Stomach smooth muscle (tissue), 2 donors: ENCODE measurements at regions not wholly inside any gene's neighbourhood (a gene's known extent, or its start where the extent isn't known, plus 50 kb on each side); places are given as distances from the start of the nearest gene placed in this dataset.

Source experiments
- H3K27ac ChIP-seq: one replicate; pipeline ENCODE4 v1.7.0; 2013; ENCODE audit warnings: mild to moderate bottlenecking, low read length, inconsistent platforms
- H3K27me3 ChIP-seq, 2 donors: one replicate each; pipeline ENCODE4 v1.7.0; 2013; ENCODE audit warnings: low read length in 2 of 2; ENCODE audit not compliant: insufficient read depth in 2 of 2, control insufficient read depth in 1 of 2
- H3K36me3 ChIP-seq, 2 donors: one replicate each; pipeline ENCODE4 v1.7.0; 2013; ENCODE audit warnings: low read length in 2 of 2; ENCODE audit not compliant: control insufficient read depth in 2 of 2, insufficient read depth in 2 of 2
- H3K4me1 ChIP-seq: one replicate; pipeline ENCODE4 v1.7.0; 2013; ENCODE audit warnings: low read length; ENCODE audit not compliant: control insufficient read depth, insufficient read depth
- H3K4me3 ChIP-seq, 2 donors: one replicate each; pipeline ENCODE4 v1.7.0; 2013; ENCODE audit warnings: low read length in 2 of 2
- H3K9ac ChIP-seq, 2 donors: one replicate each; pipeline ENCODE4 v1.7.0; 2013; ENCODE audit warnings: low read length in 2 of 2, mild to moderate bottlenecking in 1 of 2
- H3K9me3 ChIP-seq, 2 donors: one replicate each; pipeline ENCODE4 v1.7.0; 2013; ENCODE audit warnings: low read length in 2 of 2; ENCODE audit not compliant: control insufficient read depth in 2 of 2
- donor health status: healthy.
- donor health status: Pancreatic carcinoma.

GRCh38 chr10:29962166-29962850 lies 97.1 kb downstream of the JCAD start:
- Histone ChIP-seq H3K4me3 (no peak overlapping the region), H3K9me3 (no peaks in the 10 kb centered on the region), H3K27me3 (no peaks in the 10 kb centered on the region), H3K4me1 (peaks cover 12% of the 10 kb centered on the region), H3K9ac (no peak overlapping the region), H3K36me3 (no peaks in the 10 kb centered on the region), H3K27ac (no peak overlapping the region)

- Histone ChIP-seq H3K36me3 (no peaks in the 10 kb centered on the region), H3K9me3 (no peaks in the 10 kb centered on the region), H3K4me1 (peaks cover 12% of the 10 kb centered on the region), H3K27ac (no peak overlapping the region), H3K4me3 (no peak overlapping the region), H3K27me3 (no peaks in the 10 kb centered on the region), H3K9ac (no peak overlapping the region)
Observed at GRCh38 chr10:29961351-29961750, 98.0 kb downstream of the JCAD start.

GRCh38 chr10:29960261-29960660 lies 99.1 kb downstream of the JCAD start:
- Histone ChIP-seq H3K4me1 (peaks cover 12% of the 10 kb centered on the region), H3K4me3 (no peak overlapping the region), H3K36me3 (no peaks in the 10 kb centered on the region)

GRCh38 chr10:29959586-29959985 lies 99.8 kb downstream of the JCAD start:
- H3K4me1 ChIP-seq = peaks cover 12% of the 10 kb centered on the region
- no peaks in the 10 kb centered on the region for H3K9me3 ChIP-seq
- no peak overlapping the region for H3K9ac ChIP-seq
- H3K27me3 ChIP-seq = no peaks in the 10 kb centered on the region
- no peaks in the 10 kb centered on the region for H3K36me3 ChIP-seq
- H3K27ac ChIP-seq = no peak overlapping the region
- no peak overlapping the region for H3K4me3 ChIP-seq

More at GRCh38 chr10:29960261-29960660, 99.1 kb downstream of the JCAD start:
- H3K9ac ChIP-seq = no peak overlapping the region
- H3K27me3 ChIP-seq = no peaks in the 10 kb centered on the region
- H3K27ac ChIP-seq = no peak overlapping the region
- H3K9me3 ChIP-seq = no peaks in the 10 kb centered on the region

- Histone ChIP-seq H3K4me1 (peaks cover 12% of the 10 kb centered on the region), H3K27ac (no peak overlapping the region), H3K36me3 (no peaks in the 10 kb centered on the region), H3K4me3 (no peak overlapping the region), H3K27me3 (no peaks in the 10 kb centered on the region), H3K9me3 (no peaks in the 10 kb centered on the region), H3K9ac (no peak overlapping the region)
Observed at GRCh38 chr10:29958440-29958839, 100.9 kb downstream of the JCAD start.

- Histone ChIP-seq H3K9ac (no peak overlapping the region), H3K9me3 (no peaks in the 10 kb centered on the region), H3K4me3 (no peak overlapping the region), H3K27ac (no peak overlapping the region), H3K36me3 (no peaks in the 10 kb centered on the region), H3K27me3 (no peaks in the 10 kb centered on the region), H3K4me1 (peaks cover 12% of the 10 kb centered on the region)
Observed at GRCh38 chr10:29957907-29958331, 101.5 kb downstream of the JCAD start.

GRCh38 chr10:29957236-29957635 lies 102.2 kb downstream of the JCAD start:
- Histone ChIP-seq H3K9me3 (no peaks in the 10 kb centered on the region), H3K4me1 (peaks cover 12% of the 10 kb centered on the region), H3K36me3 (no peaks in the 10 kb centered on the region), H3K4me3 (no peak overlapping the region), H3K27me3 (no peaks in the 10 kb centered on the region), H3K27ac (no peak overlapping the region), H3K9ac (no peak overlapping the region)

GRCh38 chr10:29956335-29956924 lies 103.0 kb downstream of the JCAD start:
- Histone ChIP-seq H3K27me3 (no peaks in the 10 kb centered on the region), H3K4me1 (peaks cover 12% of the 10 kb centered on the region), H3K9me3 (no peaks in the 10 kb centered on the region), H3K9ac (no peak overlapping the region), H3K4me3 (no peak overlapping the region), H3K27ac (no peak overlapping the region), H3K36me3 (no peaks in the 10 kb centered on the region)

- Histone ChIP-seq H3K27me3 (no peaks in the 10 kb centered on the region), H3K4me3 (no peak overlapping the region), H3K27ac (no peak overlapping the region), H3K9me3 (no peaks in the 10 kb centered on the region), H3K9ac (no peak overlapping the region), H3K36me3 (no peaks in the 10 kb centered on the region), H3K4me1 (peaks cover 14% of the 10 kb centered on the region)
Observed at GRCh38 chr10:29955329-29955935, 104.0 kb downstream of the JCAD start.

- no peak overlapping the region for H3K9ac ChIP-seq
- peaks cover 31% of the 10 kb centered on the region for H3K4me1 ChIP-seq
- H3K9me3 ChIP-seq = no peaks in the 10 kb centered on the region
- no peak overlapping the region for H3K27ac ChIP-seq
- H3K4me3 ChIP-seq = no peak overlapping the region
- no peaks in the 10 kb centered on the region for H3K36me3 ChIP-seq
- H3K27me3 ChIP-seq = no peaks in the 10 kb centered on the region
Observed at GRCh38 chr10:29951441-29951931, 107.9 kb downstream of the JCAD start.

- Histone ChIP-seq H3K9me3 (no peaks in the 10 kb centered on the region), H3K27ac (no peak overlapping the region)
Observed at GRCh38 chr10:29950391-29950790, 109.0 kb downstream of the JCAD start.

More at GRCh38 chr10:29950391-29950790, 109.0 kb downstream of the JCAD start:
- Histone ChIP-seq H3K36me3 (no peaks in the 10 kb centered on the region), H3K27me3 (no peaks in the 10 kb centered on the region), H3K4me1 (peaks cover 31% of the 10 kb centered on the region), H3K4me3 (no peak overlapping the region), H3K9ac (no peak overlapping the region)
